GM19395 (cell line): ENCODE measurements at regions not wholly inside any gene's neighbourhood (a gene's known extent, or its start where the extent isn't known, plus 50 kb on each side); places are given as distances from the start of the nearest gene placed in this dataset.

Experiments
- ATAC-seq: cut with Tn5 transposase; IDR thresholded peaks from one replicate; pipeline ENCODE4 v1.9.1; 2021; ENCODE audit warnings: mild to moderate bottlenecking, moderate library complexity; ENCODE audit not compliant: unreplicated experiment

GRCh38 chr2:82896117-82896516, 1563.0 kb downstream of the SUCLG1 start:
- ATAC-seq, result no peak

DNA sequence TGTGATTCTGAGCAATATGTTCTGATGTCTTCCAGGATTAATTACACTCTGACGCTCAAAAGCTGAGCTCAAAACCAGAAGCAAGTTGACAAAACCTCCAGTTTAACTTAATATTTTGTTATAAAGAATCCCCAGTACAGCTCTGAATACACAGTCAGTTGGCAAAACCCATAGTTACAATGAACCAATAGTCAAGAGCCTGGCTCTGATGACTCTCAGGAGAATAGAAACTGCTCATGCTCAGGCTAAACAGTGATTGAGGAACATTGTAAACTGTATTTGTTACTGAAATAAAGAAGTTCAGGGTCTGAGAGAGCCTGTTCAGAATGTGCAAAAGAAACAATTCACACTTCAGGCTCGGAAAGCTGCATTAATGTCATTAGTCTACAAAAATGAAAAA, 1565.9 kb downstream of the SUCLG1 start:
- ATAC-seq, result no peak

GRCh38 chr2:82879803-82880202, 1579.3 kb downstream of the SUCLG1 start:
- ATAC-seq, result no peak

DNA sequence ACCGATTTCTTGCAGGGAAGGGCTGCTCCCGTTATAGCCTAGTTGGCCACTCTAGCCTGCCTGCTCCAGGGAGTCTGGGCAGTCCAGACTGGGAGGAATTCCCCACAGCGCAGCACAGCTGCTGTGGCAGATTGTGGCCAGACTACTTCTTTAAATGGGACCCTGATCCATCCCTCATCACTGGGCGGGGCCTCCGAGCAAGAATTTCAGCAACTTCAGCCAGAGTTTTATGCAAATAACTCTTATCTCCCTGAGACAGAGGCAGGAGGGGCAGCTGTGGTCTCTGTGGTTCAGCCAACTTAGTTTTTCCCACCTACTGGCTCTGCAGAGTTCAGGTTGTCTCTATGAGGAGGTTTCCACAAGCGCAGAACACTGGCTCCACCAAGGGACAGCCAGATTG, 1583.2 kb downstream of the SUCLG1 start:
- ATAC-seq, result no peak

GRCh38 chr2:82857967-82858366, 1601.1 kb downstream of the SUCLG1 start:
- no peak for ATAC-seq

DNA sequence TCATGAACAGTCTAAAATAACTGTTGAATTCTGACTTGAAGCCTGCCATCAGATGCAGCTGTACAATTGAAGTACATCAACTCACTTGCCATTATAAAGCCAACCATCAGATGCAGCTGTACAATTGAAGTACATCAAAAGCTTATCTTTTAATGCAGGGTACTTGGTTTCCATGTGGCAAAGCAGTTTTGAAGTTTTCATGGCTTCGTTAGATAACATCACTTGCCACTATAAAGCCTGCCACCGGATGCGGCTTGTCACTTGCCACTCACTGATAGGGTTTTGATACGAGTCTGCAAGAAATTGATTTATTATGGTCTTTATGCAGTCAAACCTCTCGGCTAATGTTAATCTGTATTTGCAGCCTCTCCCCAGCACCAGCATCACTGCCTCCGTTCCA, 1605.8 kb downstream of the SUCLG1 start:
- ATAC-seq, result no peak

DNA sequence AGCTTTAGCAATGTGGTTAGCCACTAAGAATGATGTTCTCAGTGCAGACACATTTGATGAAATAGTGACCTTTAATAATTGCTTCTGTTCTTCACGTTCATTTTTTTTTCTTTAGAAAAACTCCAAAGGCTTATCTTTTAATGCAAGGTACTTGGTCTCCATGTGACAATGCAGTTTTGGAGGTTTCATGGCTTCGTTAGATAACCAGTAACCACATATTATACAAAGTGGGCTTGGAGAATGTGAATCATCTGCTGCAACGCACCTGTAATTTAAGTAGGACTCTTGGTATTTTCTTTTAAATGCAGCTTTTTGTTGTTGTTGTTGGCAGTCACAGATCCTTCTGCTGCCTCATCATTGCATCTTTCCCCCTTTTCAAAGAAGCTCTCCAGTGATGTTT, 1606.3 kb downstream of the SUCLG1 start:
- ATAC-seq, result no peak

- no peak for ATAC-seq
Observed at GRCh38 chr2:82848285-82848684, 1610.8 kb downstream of the SUCLG1 start.

GRCh38 chr2:82839036-82839435, 1620.0 kb downstream of the SUCLG1 start:
- ATAC-seq, result no peak

- no peak for ATAC-seq
Observed at GRCh38 chr2:82837588-82838304, 1621.3 kb downstream of the SUCLG1 start.

GRCh38 chr2:82834893-82835292, 1624.2 kb downstream of the SUCLG1 start:
- no peak for ATAC-seq

DNA sequence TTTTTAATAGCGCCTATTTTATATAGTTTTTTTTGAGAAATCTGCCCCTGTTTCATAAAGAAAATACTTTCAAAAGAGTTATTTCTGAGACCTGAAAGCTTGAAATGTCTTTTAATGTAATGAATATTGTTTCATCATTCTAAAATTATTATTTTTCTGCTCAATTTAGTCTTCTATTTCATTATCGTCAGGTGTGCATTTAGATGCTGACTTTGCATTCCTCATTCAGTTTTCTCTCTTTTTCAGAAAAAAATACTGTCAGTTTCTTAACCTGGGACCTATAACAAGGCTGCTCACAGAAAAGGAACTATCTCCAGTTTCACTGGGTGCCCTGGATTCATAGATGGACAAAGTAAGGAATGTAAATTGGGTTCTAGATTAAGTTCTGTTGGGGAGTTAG, 1631.7 kb downstream of the SUCLG1 start:
- no peak for ATAC-seq

DNA sequence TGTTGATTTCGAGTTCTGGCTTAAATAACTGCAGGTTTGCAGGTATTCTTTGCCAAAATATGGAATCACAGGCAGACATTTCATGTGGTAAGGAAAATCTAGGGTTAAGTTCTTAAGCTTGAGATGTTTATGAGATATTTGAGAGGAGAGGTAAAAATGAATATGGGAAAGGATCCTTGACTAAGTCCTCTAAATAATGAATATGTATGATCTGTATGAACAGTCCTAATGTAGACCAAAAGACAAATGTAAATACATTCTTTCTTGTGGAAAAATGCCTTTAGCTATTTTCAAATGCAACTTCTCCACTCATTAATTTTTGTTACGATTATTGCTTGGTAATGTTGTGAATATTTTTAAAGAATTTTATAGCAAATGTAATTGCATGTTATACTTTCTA, 1632.6 kb downstream of the SUCLG1 start:
- no peak for ATAC-seq

GRCh38 chr2:82825410-82826090, 1633.5 kb downstream of the SUCLG1 start:
- no peak for ATAC-seq

- no peak for ATAC-seq
Observed at GRCh38 chr2:82823892-82824291, 1635.2 kb downstream of the SUCLG1 start.

GRCh38 chr2:82819951-82820350, 1639.1 kb downstream of the SUCLG1 start:
- no peak for ATAC-seq

- ATAC-seq, result no peak
Observed at GRCh38 chr2:82814146-82814545, 1644.9 kb downstream of the SUCLG1 start.

DNA sequence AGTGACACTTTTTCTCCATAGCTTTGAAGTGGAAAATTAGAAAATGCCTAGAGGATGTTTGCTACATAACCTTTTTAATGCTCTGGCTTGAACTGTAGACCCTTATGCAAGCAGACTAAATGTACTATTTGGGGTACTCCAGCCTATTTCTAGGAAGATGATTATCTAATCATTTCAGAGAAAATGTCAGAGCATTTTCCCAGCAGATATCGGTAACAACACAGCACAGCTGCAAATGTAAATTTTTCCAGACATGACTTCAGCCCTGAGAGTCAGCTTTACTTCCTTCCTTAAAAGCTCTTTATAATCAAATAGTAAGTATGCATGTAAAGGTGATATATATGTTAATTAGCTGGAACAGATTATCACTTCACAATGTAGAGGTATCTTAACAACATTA, 1647.1 kb downstream of the SUCLG1 start:
- ATAC-seq, result no peak

DNA sequence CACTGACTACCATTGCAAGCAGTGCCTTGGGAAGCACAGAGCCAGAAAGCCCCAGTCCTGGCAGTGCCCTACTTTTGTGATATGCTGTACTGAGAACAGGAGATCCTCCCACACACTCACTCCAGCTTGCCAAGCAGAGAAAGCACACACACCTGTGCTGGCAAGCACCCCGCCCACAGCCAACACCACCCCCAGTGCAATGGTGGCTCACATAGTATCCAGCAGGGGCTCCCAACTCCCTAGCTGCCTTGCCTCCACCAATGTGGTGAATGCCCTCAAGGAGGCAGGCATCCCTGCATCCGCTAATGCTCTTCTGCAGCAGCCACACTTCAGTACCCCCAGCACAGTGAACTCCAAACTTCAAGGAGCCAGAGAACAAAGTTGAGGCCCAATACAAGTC, 1655.8 kb downstream of the SUCLG1 start:
- no peak for ATAC-seq

GRCh38 chr2:82797469-82797868, 1661.6 kb downstream of the SUCLG1 start:
- ATAC-seq, result no peak

GRCh38 chr2:82796132-82796531, 1662.9 kb downstream of the SUCLG1 start:
- no peak for ATAC-seq

DNA sequence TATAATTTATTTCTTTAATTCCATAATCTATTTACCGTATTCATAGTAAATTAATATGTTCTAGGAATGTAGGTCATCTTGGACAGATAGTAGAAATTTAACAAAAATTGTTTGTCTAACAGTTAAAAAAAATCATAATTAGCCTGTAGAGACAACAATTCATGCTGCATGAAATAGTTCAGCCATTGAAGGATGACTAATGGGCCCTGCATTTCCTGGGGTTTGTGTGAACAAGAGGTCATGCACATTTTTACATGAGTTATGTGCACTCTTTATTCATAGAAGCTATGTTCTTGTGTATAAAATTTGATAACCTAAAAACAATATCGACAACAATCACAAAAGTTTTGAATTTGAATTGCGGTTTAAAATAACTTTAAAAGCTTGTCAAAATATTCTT, 1663.6 kb downstream of the SUCLG1 start:
- no peak for ATAC-seq
